ENCODE measurements at regions not wholly inside any gene's neighbourhood (a gene's known extent, or its start where the extent isn't known, plus 50 kb on each side); places are given as distances from the start of the nearest gene placed in this dataset.

- no peak for TF ChIP-seq SMAD1 (CRISPR knock-in tag; IDR thresholded peaks at IDR 0.05; ENCODE audit: borderline replicate concordance, low read depth)
- no peak for TF ChIP-seq SNRNP70 (IDR thresholded peaks at IDR 0.05; ENCODE audit: low read depth, low read length)
Measured at GRCh38 chr10:26938578-26938977, 77.8 kb upstream of the ABI1 start (continued).

- in situ Hi-C loops (cut with HindIII; ENCODE audit: extremely low pct_ligation_motif_present, low pct_unique_long_range_greater_than_20kb), result no loop called here
- WGBS (ENCODE audit: low lambda C conversion rate), result 11% methylated on average over 2 of the region's 3 CpGs
- ChIA-PET CTCF (ENCODE audit: low intra/inter-chr PET ratio, low total read pairs) (no interaction called here), POLR2A (no interaction called here)
- Histone ChIP-seq H4K20me1 (ENCODE audit: insufficient read depth, low read length) (no peaks in the 10 kb centered on the region), H3K27me3 (ENCODE audit: control insufficient read depth in 1 of 2, insufficient read depth in 2 of 2, low read length in 2 of 2) (peaks cover 0 to 12% of the 10 kb centered on the region in 2 experiments; a peak in 1 of 5 replicates), H3K9ac (ENCODE audit: insufficient read depth, low read depth, low read length) (no peak overlapping the region), H3K9me3 (ENCODE audit: low read length) (no peaks in the 10 kb centered on the region), H3K4me3 (replicated peaks in 1 of 3; ENCODE audit: insufficient read depth in 1 of 3, low read depth in 2 of 3, low read length in 3 of 3) (no peak overlapping the region), H3K79me2 (ENCODE audit: insufficient read depth, low read length) (no peaks in the 10 kb centered on the region), H2AFZ (ENCODE audit: low read length) (no peak overlapping the region), H3K4me2 (ENCODE audit: low read depth, low read length) (no peak overlapping the region), H3K27ac (ENCODE audit: extremely low read length, insufficient read depth, low read length) (no peak overlapping the region), H3K4me1 (ENCODE audit: insufficient read depth, low read length) (no peaks in the 10 kb centered on the region), H3K36me3 (replicated peaks in 1 of 2; ENCODE audit: control insufficient read depth in 1 of 2, insufficient read depth in 2 of 2, low read length in 2 of 2) (no peaks in the 10 kb centered on the region)
- ATAC-seq (no peak), FAIRE-seq (no peak), DNase-seq (ENCODE audit: low spot score) (no peak)
- intact Hi-C loops (cut with micrococcal nuclease; ENCODE audit: unreplicated experiment), result no loop called here
- BruUV-seq (replicated peaks), result no TSS peak
- TF ChIP-seq SALL2 (CRISPR knock-in tag; IDR thresholded peaks at IDR 0.05), result no peak
- TF ChIP-seq TAF1 (CRISPR knock-in tag; IDR thresholded peaks at IDR 0.05), result no peak
- no peak for TF ChIP-seq TCF12 (IDR thresholded peaks at IDR 0.05)
- no peak for TF ChIP-seq TCF12 (CRISPR knock-in tag; IDR thresholded peaks at IDR 0.05)
- TF ChIP-seq ZNF124 (CRISPR knock-in tag; IDR thresholded peaks at IDR 0.05), result no peak
- no peak for TF ChIP-seq RBM22 (optimal IDR thresholded peaks at IDR 0.05; ENCODE audit: low read length)
- no peak for TF ChIP-seq ZNF639 (CRISPR knock-in tag; conservative IDR thresholded peaks at IDR 0.05)
- no peak for TF ChIP-seq ZNF546 (CRISPR knock-in tag; conservative IDR thresholded peaks at IDR 0.05)
- no peak for TF ChIP-seq ZBTB34 (CRISPR knock-in tag; IDR thresholded peaks at IDR 0.05)
- TF ChIP-seq SKIL (CRISPR knock-in tag; IDR thresholded peaks at IDR 0.05; ENCODE audit: borderline replicate concordance), result no peak
- TF ChIP-seq ZBTB25 (CRISPR knock-in tag; IDR thresholded peaks at IDR 0.05), result no peak
- no peak for TF ChIP-seq PHB2 (IDR thresholded peaks at IDR 0.05; ENCODE audit: partially characterized antibody)
- no peak for TF ChIP-seq ZNF275 (CRISPR knock-in tag; IDR thresholded peaks at IDR 0.05; ENCODE audit: borderline replicate concordance)
- no peak for TF ChIP-seq PCBP2 (optimal IDR thresholded peaks at IDR 0.05; ENCODE audit: low read depth, low read length, poor library complexity, severe bottlenecking)
- TF ChIP-seq TCF7 (IDR thresholded peaks at IDR 0.05; ENCODE audit: low read depth), result no peak
- no peak for TF ChIP-seq DNMT1 (CRISPR knock-in tag; IDR thresholded peaks at IDR 0.05)
- TF ChIP-seq KDM3A (CRISPR knock-in tag; IDR thresholded peaks at IDR 0.05; ENCODE audit: low read depth), result no peak
Measured at GRCh38 chr10:26937371-26937770, 76.6 kb upstream of the ABI1 start.
